BJ (cell line): ENCODE measurements at regions not wholly inside any gene's neighbourhood (a gene's known extent, or its start where the extent isn't known, plus 50 kb on each side); places are given as distances from the start of the nearest gene placed in this dataset.

ENCODE experiments used
- CTCF ChIA-PET: fragments of 350-600 bp; formaldehyde crosslinking; extraction: SDS; loops from one replicate; lab custom pipeline; 2021; ENCODE audit warnings: antibody characterized with exemption, inconsistent platforms; lab: Yijun Ruan, JAX
- POLR2A ChIA-PET: fragments of 300-600 bp; sonication (Branson Sonifier 250); formaldehyde crosslinking; extraction: SDS; loops from one replicate; lab custom pipeline; 2021; ENCODE audit warnings: antibody characterized with exemption; lab: Charles Lee
- DNase-seq: peaks from one replicate; pipeline ENCODE4 v3.0.0-alpha.2; 2011; ENCODE audit warnings: low read depth
- H3K27me3 ChIP-seq: 2 replicates; pipeline ENCODE4 v1.6.0; 2011; ENCODE audit warnings: low read length; ENCODE audit not compliant: control insufficient read depth, insufficient read depth
- H3K36me3 ChIP-seq: 2 replicates; pipeline ENCODE4 v1.5.1; 2011; ENCODE audit warnings: low read length; ENCODE audit not compliant: control insufficient read depth, insufficient read depth
- H3K4me3 ChIP-seq: 2 replicates; pipeline ENCODE4 v1.5.1; 2011; ENCODE audit warnings: low read depth, mild to moderate bottlenecking, control low read depth, low read length
- CTCF ChIP-seq: IDR thresholded peaks from 2 replicates; pipeline ENCODE4 v1.5.1; 2011; ENCODE audit warnings: low read depth, mild to moderate bottlenecking, control low read depth, inconsistent platforms, low read length, moderate library complexity; ENCODE audit not compliant: insufficient read depth

GRCh38 chr11:104830508-104830907 lies 67.8 kb downstream of the CASP12 start:
- DNase-seq = no peak
- CTCF ChIA-PET = no interaction called here
- Histone ChIP-seq H3K4me3 (no peak overlapping the region), H3K27me3 (no peaks in the 10 kb centered on the region), H3K36me3 (no peaks in the 10 kb centered on the region)
- POLR2A ChIA-PET = no interaction called here
- no peak for TF ChIP-seq CTCF

GRCh38 chr11:104830080-104830479 lies 68.2 kb downstream of the CASP12 start:
- ChIA-PET CTCF (no interaction called here), POLR2A (no interaction called here)
- no peaks in the 10 kb centered on the region for H3K27me3 ChIP-seq
- H3K36me3 ChIP-seq = no peaks in the 10 kb centered on the region
- no peak for TF ChIP-seq CTCF
- no peak overlapping the region for H3K4me3 ChIP-seq
- DNase-seq = peak; percentile 13

GRCh38 chr11:104826772-104827171 lies 71.5 kb downstream of the CASP12 start:
- no peaks in the 10 kb centered on the region for H3K36me3 ChIP-seq
- no peaks in the 10 kb centered on the region for H3K27me3 ChIP-seq
- no peak for DNase-seq
- H3K4me3 ChIP-seq = no peak overlapping the region
- ChIA-PET POLR2A (no interaction called here), CTCF (interaction anchor here (0.6 kb wide), 1 partner anchor 764 kb away, joined by 3 read pairs; no protein-coding TSS in a partner anchor)
- TF ChIP-seq CTCF = no peak

GRCh38 chr11:104823657-104824056 lies 74.6 kb downstream of the CASP12 start:
- Histone ChIP-seq H3K36me3 (no peaks in the 10 kb centered on the region), H3K4me3 (no peak overlapping the region), H3K27me3 (no peaks in the 10 kb centered on the region; the same call in 1 of the 2 replicates)
- no peak for DNase-seq
- CTCF ChIA-PET = no interaction called here
- POLR2A ChIA-PET = no interaction called here
- TF ChIP-seq CTCF = no peak

- DNase-seq = no peak
- Histone ChIP-seq H3K36me3 (no peaks in the 10 kb centered on the region), H3K4me3 (no peak overlapping the region), H3K27me3 (no peaks in the 10 kb centered on the region; the same call in 1 of the 2 replicates)
- CTCF ChIA-PET = no interaction called here
- no peak for TF ChIP-seq CTCF
- POLR2A ChIA-PET = no interaction called here
Observed at GRCh38 chr11:104820431-104820830, 77.8 kb downstream of the CASP12 start.
